LNCAP (cell line): ENCODE measurements at regions not wholly inside any gene's neighbourhood (a gene's known extent, or its start where the extent isn't known, plus 50 kb on each side); places are given as distances from the start of the nearest gene placed in this dataset.

ENCODE experiments used
- CTCF ChIP-seq: fragments of 450-650 bp; IDR thresholded peaks from 2 replicates; pipeline ENCODE4 v1.5.1; 2017; ENCODE audit warnings: mild to moderate bottlenecking

DNA sequence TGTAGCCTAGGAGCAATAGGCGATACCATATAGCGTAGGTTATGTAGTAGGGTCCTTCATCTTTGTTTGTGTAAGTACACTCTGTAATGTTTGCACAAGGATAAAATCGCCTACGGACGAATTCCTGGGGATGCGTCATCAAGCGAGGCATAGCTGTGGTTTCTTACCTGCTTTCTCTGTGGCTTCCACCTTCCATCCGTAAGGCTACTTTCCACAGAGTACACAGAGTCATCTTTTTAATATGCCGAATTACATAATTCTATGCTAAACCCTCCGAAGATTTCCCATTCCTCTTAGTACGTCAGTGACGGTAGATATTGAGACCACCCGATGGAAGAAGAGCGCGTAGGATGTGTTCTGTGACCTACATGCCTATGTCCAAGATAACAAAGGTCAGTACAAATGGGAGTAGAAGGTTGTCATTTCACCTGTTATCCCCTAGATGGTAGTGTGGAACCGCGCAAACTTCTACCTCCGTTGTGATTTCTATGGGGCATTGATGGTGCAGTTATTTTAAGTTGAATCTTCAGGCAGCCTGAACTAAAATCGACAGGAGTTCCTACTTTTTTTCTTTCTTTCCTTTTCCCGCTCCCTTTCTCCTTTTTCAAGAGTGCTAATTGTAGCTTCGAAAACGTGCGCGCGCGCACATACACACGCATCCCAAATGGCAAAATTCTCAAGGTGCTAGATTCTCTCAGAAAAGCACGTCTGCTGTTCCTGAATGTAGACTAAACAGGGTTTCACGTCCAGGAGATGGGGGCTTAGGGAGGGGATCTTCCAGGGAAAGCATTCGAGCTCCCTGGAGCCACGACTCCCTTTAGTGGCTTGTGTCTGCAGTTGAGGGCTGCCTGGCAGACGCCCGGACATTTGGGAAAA, 111.7 kb upstream of the MBL2 start:
- TF ChIP-seq CTCF = peak; percentile 82

DNA sequence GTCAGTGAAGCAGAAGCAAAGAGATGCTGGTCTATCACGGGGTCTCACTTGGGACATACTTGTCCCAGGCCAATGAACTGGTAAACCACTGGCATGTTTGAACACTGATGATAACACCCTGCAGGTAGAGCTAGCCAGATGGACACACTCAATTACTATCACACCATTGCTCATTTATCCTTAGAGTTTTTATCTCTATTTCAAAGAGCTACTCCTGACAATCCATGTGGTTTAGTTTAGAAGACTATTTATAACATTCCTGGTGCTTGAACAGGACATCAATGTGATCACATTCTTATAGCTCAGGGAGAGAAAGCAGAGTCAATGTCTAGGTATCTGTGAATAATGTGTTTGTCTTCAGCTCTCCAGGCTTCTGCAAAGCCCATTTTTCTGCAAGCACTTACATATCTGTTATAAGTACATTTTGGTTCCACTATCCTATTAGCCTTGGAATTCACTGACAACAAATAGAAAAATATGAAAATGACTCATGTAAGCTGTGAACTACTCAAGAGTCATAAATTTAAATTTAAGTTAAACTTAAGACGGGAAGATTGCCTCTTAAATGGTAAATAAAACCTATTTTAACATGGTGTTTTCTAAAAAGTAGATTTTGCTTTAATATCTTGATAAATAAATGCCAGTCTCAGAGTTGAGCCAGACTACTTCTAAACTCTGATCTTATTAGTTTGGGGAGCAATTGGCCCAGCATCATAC, 106.7 kb upstream of the MBL2 start:
- TF ChIP-seq CTCF = no peak

DNA sequence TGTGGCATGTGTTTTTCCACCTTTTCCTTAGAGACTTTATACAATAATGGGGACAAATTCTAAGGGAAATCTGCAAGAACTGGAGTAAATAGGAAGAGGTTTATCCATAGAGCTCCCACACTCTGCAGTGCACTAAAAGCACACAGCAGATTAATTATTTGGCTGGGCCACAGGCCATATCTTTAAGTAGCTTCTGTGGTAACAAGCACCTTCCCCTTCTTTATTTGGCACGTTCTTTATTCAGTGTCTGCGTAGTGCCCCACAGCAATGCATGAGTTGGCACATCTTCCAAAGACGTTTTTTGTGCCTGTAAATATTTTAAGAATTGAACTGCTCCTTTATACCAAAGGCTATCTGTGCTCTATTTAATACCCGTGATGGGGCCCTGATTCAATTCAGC, 104.9 kb upstream of the MBL2 start:
- TF ChIP-seq CTCF = no peak

DNA sequence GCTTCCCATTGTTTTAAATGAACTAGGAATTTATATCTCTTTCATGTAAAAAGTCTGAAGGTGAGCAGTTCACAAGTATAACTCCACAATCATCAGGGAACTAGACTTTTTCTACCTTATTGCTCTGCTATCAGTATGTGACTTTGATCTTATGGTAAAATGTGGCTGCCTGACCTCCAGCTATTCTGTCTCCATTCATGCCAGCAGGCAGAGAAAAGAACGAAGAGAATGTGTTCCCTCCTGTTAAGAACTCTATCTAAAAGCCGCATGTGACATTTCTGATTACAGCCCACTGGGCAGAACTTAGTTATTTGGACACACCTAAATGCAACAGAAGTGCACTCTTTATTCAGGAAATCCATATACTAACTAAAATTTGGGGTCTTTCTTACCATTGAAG, 102.8 kb upstream of the MBL2 start:
- TF ChIP-seq CTCF = no peak

DNA sequence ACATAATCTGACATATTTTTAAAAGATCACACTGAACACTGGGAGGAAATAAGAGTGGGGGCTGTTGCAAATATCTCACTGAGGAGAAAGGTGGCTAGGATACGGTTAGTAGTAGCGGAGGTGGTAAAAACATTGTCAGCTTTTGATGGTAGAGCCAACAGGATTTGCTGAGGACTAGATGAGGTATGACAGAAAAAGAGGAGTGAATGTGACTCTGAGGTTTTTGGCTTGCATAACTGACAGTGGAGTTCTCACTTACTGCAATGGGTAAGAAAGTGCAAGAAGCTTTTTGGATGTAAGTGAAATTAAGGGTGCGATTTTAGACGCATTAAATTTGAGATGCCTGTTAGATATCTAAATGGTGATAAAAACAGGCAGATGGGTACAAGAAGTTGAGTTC, 102.0 kb upstream of the MBL2 start:
- TF ChIP-seq CTCF = no peak

DNA sequence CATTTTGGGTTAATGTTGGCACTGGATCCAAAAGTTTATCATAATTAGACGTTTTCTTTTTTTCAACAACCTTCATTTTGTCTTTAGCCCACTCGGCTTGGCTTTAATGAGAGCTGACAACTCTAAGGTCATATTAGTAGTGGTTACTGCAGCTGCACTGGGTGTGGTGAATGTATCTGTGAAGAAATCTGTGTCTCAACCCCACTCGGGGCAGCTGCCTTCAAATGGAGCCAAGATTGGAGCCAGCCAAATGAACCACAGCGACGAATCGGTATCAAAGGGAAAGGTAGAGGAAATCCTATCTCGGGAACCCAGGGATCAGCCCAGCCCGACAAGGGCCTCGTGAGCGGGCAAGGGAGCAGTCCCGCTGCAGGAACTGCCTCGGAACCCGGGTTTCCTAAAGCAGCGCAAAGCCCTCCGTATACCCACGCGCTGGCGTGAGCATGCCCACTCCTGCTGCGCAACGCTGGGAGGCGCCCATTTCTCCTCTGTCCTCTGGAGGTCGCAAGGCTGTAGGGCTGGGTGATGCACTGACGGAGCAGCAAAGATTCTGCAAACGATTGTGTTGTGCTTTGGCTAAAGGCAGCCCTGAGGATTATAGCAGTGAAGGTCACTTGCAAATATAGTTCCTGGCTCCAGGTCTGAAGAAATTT, 98.7 kb upstream of the MBL2 start:
- TF ChIP-seq CTCF = no peak

DNA sequence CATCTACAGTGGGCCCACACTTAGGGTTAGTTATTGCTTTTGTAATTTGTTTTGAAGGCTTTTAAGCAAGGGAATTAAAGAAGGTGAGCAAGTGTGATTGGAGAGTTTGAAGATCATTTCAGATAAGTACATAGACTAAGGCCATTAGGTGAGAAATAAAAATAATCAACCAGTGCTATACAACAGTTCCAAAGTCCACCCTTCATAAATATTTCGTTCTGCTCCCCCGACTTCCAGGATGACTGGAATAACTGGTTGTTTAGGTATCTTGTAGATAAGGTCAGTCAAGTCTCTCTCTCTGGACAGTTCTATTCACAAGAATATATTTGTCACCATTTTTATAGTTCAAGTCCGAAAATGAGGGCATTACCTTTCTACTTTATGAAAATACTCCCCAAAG, 98.0 kb upstream of the MBL2 start:
- TF ChIP-seq CTCF = no peak
